Esophagus squamous epithelium (tissue), 4 donors: ENCODE measurements at regions not wholly inside any gene's neighbourhood (a gene's known extent, or its start where the extent isn't known, plus 50 kb on each side); places are given as distances from the start of the nearest gene placed in this dataset.

Source experiments
- CTCF ChIP-seq, 6 experiments: fragments of 450-650 bp in 4 of 6; fragments of 200-600 bp in 2 of 6; sonication (generic) in 2 of 6; IDR thresholded peaks; one replicate each; pipeline ENCODE4 v1.5.1; 2016 to 2019; ENCODE audit warnings: antibody characterized with exemption in 6 of 6, mild to moderate bottlenecking in 4 of 6, moderate library complexity in 4 of 6
- POLR2A ChIP-seq, 4 donors: fragments of 450-650 bp; IDR thresholded peaks; one replicate each; pipeline ENCODE4 v1.6.1; 2017; ENCODE audit warnings: antibody characterized with exemption in 4 of 4, mild to moderate bottlenecking in 4 of 4, moderate library complexity in 3 of 4

GRCh38 chr9:88684845-88685244 lies 149.9 kb downstream of the NXNL2 start:
- no peak for TF ChIP-seq POLR2A (IDR thresholded peaks at IDR 0.05)
- no peak for TF ChIP-seq CTCF (IDR thresholded peaks at IDR 0.05)
